Erythroblast (primary cell): ENCODE measurements at regions not wholly inside any gene's neighbourhood (a gene's known extent, or its start where the extent isn't known, plus 50 kb on each side); places are given as distances from the start of the nearest gene placed in this dataset.

Source experiments
- DNase-seq, 2 experiments: peaks; one replicate each; lab custom pipeline; 2025; lab: John Stamatoyannopoulos, UW
- GATA1 ChIP-seq: IDR thresholded peaks from 2 replicates; pipeline ENCODE4 v1.6.1; 2011; ENCODE audit warnings: low read depth, mild to moderate bottlenecking, control low read depth, low read length, moderate library complexity
- POLR2A ChIP-seq: IDR thresholded peaks from 2 replicates; pipeline ENCODE4 v1.6.1; 2011; ENCODE audit warnings: mild to moderate bottlenecking, low read length

- no peak for TF ChIP-seq GATA1
- TF ChIP-seq POLR2A = no peak
These were observed 71.1 kb upstream of the UBL3 start for GRCh38 chr13:29921542-29921941.

DNA sequence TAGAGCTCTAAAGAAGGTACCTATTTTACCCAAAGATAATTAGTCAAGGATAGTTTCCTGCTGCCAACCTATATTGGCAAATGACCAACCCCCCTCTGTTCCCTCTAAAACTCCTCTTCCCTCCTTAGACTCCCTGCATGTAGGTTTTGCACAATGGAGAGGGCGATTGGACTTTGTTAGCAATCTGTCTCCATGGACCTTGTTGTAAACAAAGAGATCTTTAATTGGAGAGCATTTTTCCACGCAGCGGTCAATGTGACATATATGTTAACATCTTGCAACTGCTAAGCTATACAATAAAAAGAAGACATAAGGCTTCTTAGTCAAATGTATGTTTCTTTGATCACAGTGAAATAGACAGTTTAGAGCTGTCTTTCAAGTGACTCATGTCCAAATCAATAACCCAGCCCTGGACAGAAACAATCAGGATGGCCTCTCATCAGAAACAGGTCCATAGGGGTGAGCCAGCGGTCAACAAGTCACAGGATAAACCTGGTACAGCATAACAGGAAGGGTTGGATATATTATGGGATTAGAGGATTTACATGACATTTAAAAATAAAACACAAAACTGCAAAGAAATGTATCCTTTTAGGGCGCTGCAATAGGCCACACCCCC lies 69.7 kb upstream of the UBL3 start:
- no peak for DNase-seq
- TF ChIP-seq POLR2A (no peak), GATA1 (no peak)

More at GRCh38 chr13:29921542-29921941, 71.1 kb upstream of the UBL3 start:
- DNase-seq = no peak

DNA sequence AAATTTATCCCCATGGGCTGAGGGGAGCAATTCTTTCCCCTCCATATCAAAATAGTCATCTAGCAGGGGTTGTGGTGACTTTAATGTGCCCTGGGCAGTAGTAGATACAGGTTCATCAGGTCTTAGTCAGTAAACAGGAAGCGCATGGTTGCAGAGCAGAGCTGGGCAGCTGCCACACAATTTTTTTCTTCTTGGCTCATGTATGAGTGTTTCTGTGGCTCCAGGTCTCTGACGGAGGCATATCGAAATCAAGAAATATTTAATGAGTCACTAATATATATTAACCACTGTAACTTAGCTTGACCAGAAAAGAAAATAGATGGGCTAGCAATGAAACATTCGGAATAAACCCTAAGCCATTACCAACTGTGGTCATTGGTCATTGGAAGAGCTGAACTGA lies 68.4 kb upstream of the UBL3 start:
- DNase-seq = no peak
- TF ChIP-seq GATA1 (no peak), POLR2A (no peak)

- no peak for TF ChIP-seq POLR2A
- TF ChIP-seq GATA1 = no peak
- DNase-seq = no peak
These were observed 67.2 kb upstream of the UBL3 start for GRCh38 chr13:29917650-29918049.

DNA sequence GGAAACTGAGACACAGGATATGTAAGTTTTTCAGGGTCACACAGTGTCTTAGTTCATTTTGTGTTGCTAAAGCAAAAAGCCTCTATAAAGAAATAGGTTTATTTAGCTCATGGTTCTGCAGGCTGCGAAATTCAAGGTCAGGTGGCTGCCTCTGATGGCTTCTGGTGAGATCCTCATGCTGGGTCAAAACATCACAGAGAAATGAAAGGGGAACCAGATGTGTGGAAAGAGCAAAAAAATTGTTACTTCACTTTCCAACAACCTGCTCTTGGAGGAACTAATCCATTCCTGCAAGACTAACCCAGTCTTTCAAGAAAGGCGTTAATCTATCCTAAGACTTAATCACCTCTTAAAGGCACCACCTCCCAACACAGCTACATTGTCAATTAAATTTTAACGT lies 64.2 kb upstream of the UBL3 start:
- TF ChIP-seq POLR2A = no peak
- no peak for DNase-seq

GRCh38 chr13:29911781-29912418 lies 61.5 kb upstream of the UBL3 start:
- DNase-seq = no peak

DNA sequence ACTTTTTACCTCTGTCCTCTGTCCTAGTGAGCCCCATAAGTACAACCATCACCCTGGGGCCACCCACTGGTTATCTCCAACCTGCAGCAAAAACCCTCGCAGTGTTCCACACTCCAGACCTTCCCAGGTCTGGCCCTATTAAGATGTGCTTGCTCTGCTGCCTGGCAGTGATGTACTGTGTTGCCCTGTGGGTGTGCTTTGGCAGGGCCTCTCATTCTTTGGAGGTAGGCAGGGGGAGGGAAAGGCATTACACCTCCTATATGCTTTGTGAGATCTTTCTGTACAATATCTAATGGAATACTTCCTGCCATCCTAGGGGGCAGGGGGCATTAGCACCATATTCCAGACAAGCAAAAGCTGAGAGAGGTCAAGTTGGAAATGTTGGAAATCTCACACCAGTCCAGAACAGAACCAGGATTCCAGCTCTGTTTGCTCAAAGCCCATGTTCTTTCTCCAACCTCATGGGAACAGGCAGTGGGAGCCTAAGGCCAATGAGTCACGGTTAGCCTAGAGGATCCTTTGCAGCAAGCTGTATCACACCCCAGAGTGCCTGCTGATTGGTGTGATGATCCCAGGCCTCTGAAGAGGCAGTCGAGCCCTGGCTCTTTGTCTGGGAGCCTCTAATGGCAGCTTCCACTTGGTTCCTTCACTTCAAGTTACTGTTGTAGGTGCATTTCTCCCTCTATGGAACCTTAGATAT lies 59.7 kb upstream of the UBL3 start:
- no peak for TF ChIP-seq GATA1
- no peak for TF ChIP-seq POLR2A
- DNase-seq = no peak

More at GRCh38 chr13:29911781-29912418, 61.5 kb upstream of the UBL3 start:
- TF ChIP-seq GATA1 = no peak
- no peak for TF ChIP-seq POLR2A

DNA sequence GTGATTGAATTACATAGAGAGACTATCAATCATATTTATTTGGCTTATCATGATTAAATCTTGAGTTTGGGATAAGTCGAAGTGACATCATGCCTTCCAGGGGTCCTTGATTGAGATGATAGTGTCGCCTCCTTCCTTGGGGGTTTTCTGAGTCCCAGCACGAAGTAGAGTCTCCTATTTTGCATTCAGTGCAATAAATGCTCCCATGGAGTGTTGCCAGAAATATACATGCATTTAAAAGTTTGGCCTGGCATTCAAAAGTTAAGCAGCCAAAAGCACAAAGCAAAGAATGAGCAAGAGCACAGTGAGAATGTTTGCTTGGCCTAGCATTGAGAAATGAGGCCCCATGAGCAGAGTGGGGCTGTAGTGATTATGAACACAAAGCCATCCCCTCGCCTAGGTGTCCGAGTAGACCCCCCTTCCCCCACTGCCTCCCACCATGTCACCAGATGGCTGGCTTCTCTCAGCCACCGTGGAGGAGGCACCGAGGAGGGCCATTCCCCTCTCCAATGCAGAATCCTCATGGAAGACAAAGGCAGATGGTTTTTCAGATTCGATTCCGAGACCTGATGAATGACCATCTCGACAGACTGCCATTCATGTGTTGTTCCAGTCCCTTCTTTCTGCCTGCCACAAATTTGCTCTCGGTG lies 58.8 kb upstream of the UBL3 start:
- no peak for DNase-seq
- TF ChIP-seq POLR2A (no peak), GATA1 (no peak)

- no peak for DNase-seq
- TF ChIP-seq GATA1 (no peak), POLR2A (no peak)
These were observed 58.1 kb upstream of the UBL3 start for GRCh38 chr13:29908416-29909080.

DNA sequence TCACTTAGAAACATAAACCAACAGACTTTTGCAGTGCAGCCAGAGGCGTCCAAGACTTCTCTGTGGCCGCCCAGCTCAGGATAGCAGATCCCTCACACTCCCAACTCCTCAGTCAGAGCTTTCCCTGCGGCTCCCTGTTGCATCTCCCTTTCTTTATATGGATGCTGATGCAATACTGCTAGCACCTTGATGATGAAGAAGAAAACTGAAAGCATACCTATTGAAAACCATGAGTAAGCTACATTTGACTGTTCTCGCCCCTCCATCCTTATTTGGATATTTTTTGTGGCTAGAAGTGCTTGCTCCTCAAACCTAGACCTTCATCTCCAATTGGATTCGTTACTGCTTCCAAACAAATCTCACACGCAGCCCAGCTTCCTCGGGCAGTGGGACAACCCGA lies 57.3 kb upstream of the UBL3 start:
- DNase-seq = no peak

GRCh38 chr13:29906432-29907011 lies 56.1 kb upstream of the UBL3 start:
- DNase-seq = no peak
- TF ChIP-seq POLR2A = no peak
- no peak for TF ChIP-seq GATA1

More for the DNA sequence above, 57.3 kb upstream of the UBL3 start:
- TF ChIP-seq GATA1 = no peak
- no peak for TF ChIP-seq POLR2A

DNA sequence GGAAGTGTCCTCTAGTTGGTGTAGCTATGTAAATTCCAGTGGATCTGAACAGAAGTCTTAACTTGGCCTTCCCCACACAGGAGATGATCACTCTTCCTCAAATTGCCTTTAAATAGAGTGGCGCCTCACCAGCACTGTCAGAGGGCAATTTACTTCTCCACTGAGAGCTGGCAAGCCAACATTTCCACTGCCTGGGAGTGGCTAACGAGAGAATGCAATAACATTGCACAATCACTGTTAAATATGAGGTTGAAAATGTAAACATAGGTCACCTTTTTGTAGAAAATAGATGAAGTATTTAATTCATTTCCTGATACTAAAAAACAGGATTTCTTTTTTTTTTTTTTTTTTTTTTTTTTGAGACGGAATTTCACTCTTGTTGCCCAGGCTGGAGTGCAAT lies 55.4 kb upstream of the UBL3 start:
- DNase-seq = no peak

GRCh38 chr13:29903996-29904395 lies 53.6 kb upstream of the UBL3 start:
- no peak for DNase-seq
- TF ChIP-seq POLR2A = no peak
- no peak for TF ChIP-seq GATA1

More for the DNA sequence above, 55.4 kb upstream of the UBL3 start:
- TF ChIP-seq POLR2A (no peak), GATA1 (no peak)
